KOPT-K1 (cell line): ENCODE measurements at regions not wholly inside any gene's neighbourhood (a gene's known extent, or its start where the extent isn't known, plus 50 kb on each side); places are given as distances from the start of the nearest gene placed in this dataset.

Source experiments
- H3K27ac ChIP-seq: fragments of 200-600 bp; sonication (generic); 2 replicates; pipeline ENCODE4 v1.5.1; 2016; ENCODE audit warnings: antibody characterized with exemption, mild to moderate bottlenecking, low read depth, low read length; ENCODE audit not compliant: poor library complexity, severe bottlenecking
- H3K36me3 ChIP-seq: fragments of 200-600 bp; sonication (generic); 2 replicates; pipeline ENCODE4 v1.5.1; 2017; ENCODE audit warnings: antibody characterized with exemption, mild to moderate bottlenecking, low read length, moderate library complexity; ENCODE audit not compliant: insufficient read depth
- H3K9me3 ChIP-seq: fragments of 200-600 bp; sonication (generic); 2 replicates; pipeline ENCODE4 v1.5.1; 2017; ENCODE audit warnings: antibody characterized with exemption, low read length, mild to moderate bottlenecking; ENCODE audit not compliant: insufficient read depth, poor library complexity, severe bottlenecking

GRCh38 chr10:78813526-78813925 lies 255.2 kb upstream of the ZMIZ1 start:
- no peak overlapping the region for H3K27ac ChIP-seq
- H3K9me3 ChIP-seq = no peaks in the 10 kb centered on the region
- no peaks in the 10 kb centered on the region for H3K36me3 ChIP-seq

GRCh38 chr10:78813998-78814399 lies 254.8 kb upstream of the ZMIZ1 start:
- no peaks in the 10 kb centered on the region for H3K36me3 ChIP-seq
- H3K9me3 ChIP-seq = no peaks in the 10 kb centered on the region
- H3K27ac ChIP-seq = no peak overlapping the region

- no peaks in the 10 kb centered on the region for H3K36me3 ChIP-seq
- no peak overlapping the region for H3K27ac ChIP-seq
- no peaks in the 10 kb centered on the region for H3K9me3 ChIP-seq
These were observed 254.4 kb upstream of the ZMIZ1 start for GRCh38 chr10:78814407-78814806.

DNA sequence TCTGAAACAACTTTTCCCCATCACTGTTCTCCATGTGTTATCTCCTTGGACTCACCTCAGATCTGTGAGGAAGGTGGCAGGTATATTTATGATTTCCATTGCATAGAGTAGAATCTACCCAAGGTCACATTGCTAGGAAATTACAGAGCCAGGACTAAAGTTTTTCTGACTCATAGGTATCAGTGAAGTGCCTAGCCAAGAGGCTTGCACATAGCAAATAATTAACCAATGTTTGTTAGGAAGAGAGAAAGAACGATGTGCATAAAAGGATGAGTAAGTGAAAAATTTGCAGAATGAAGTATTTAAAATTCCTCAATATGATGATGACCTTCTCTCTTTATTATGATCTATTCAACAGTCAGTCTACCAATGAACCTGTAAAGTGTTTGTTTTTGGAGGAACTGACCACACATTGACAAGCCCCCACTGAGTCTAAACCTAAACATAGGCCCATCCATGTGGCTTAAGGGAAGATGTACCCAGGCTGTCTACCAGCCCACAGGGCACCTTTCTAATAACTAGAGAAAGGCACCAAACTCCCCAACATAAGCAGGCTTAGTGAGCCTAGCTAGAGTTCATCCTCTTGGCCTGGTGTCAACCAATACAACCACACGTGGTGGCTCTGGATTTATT lies 252.9 kb upstream of the ZMIZ1 start:
- Histone ChIP-seq H3K27ac (no peak overlapping the region), H3K36me3 (no peaks in the 10 kb centered on the region), H3K9me3 (no peaks in the 10 kb centered on the region)

DNA sequence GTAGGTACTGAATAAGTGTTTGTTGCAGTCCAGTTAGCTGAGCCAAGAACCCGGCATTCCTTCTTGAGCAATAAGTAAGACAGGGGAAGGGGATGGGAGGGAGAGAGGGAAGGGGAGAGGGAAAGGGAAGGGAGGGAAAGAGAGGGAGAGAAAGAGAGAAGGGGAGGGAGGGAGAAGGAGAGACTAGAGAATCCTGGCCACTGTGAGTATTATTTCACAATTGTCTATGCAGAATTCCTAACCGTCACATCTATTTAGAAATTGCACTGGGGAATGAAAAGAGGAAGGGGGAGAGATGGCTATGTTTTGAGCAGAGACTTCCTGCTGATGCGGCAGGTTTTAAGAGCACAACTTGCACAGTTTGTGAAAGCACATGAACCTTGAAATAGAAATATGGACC lies 251.4 kb upstream of the ZMIZ1 start:
- peaks cover 2% of the 10 kb centered on the region for H3K9me3 ChIP-seq
- no peak overlapping the region for H3K27ac ChIP-seq
- H3K36me3 ChIP-seq = no peaks in the 10 kb centered on the region

- peaks cover 6% of the 10 kb centered on the region for H3K9me3 ChIP-seq
- H3K27ac ChIP-seq = no peak overlapping the region
- H3K36me3 ChIP-seq = no peaks in the 10 kb centered on the region
These were observed 251.0 kb upstream of the ZMIZ1 start for GRCh38 chr10:78817804-78818203.

GRCh38 chr10:78819361-78820006 lies 249.3 kb upstream of the ZMIZ1 start:
- Histone ChIP-seq H3K9me3 (peaks cover 11% of the 10 kb centered on the region), H3K27ac (no peak overlapping the region), H3K36me3 (no peaks in the 10 kb centered on the region)

DNA sequence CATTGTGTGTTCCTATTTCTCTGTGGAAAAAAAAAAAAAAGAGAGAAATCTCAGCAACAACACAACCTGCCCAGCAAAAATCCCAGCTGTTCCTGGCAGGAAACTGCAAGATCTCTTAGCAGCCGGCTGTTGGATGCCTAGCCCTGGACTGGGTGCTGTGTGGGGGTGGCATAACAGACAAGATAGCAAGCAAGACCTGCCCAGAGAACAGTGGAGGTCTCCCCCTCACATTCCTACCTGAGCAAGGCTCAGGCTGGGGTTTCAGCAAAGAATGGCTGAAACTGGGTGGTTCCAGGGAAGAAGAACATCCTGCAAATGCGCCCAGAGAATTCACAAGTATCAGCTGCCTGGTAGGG lies 248.8 kb upstream of the ZMIZ1 start:
- H3K9me3 ChIP-seq = peaks cover 11% of the 10 kb centered on the region
- no peak overlapping the region for H3K27ac ChIP-seq
- no peaks in the 10 kb centered on the region for H3K36me3 ChIP-seq

DNA sequence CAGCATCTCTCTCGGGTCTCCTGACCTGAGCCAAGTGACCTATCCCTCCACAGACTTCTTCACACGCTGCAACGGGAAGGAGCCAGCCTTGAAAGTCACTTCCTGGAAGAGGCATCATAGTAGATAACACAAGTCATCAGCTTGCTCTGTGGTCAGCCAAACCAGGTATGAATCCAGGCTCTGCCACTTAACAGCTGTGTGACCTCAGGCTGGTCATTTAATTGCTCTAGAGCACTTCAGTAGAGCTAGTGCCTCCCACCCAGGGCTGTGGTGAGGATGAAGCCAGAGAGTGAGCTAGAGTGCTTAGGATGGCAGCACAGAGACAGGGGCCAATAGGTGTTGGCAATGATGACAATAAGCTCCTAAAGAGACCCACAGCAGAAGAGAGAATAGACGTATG lies 247.7 kb upstream of the ZMIZ1 start:
- peaks cover 11% of the 10 kb centered on the region for H3K9me3 ChIP-seq
- no peaks in the 10 kb centered on the region for H3K36me3 ChIP-seq
- no peak overlapping the region for H3K27ac ChIP-seq

- Histone ChIP-seq H3K9me3 (peaks cover 21% of the 10 kb centered on the region), H3K27ac (no peak overlapping the region), H3K36me3 (no peaks in the 10 kb centered on the region)
These were observed 239.9 kb upstream of the ZMIZ1 start for GRCh38 chr10:78828647-78829539.

DNA sequence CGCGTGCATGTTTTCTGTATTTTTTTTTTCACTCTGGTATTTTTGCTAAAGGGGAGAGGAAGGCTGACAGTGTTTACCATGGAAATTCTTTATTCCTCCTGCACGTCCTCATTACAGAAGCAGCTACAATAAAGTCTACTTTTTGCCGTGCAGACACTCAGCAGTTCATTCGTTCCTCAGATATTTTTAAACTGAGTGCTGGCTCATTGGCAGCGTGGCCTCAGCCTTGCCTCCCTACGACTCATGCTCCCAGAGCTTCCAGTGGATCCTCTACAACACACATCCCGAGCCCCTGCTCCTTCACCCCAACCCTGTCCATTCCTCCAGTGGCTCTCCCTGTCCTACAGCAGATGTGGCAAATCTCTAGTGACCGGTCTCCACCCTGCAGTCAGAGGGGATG lies 239.2 kb upstream of the ZMIZ1 start:
- Histone ChIP-seq H3K36me3 (no peaks in the 10 kb centered on the region), H3K27ac (no peak overlapping the region), H3K9me3 (peaks cover 27% of the 10 kb centered on the region)

DNA sequence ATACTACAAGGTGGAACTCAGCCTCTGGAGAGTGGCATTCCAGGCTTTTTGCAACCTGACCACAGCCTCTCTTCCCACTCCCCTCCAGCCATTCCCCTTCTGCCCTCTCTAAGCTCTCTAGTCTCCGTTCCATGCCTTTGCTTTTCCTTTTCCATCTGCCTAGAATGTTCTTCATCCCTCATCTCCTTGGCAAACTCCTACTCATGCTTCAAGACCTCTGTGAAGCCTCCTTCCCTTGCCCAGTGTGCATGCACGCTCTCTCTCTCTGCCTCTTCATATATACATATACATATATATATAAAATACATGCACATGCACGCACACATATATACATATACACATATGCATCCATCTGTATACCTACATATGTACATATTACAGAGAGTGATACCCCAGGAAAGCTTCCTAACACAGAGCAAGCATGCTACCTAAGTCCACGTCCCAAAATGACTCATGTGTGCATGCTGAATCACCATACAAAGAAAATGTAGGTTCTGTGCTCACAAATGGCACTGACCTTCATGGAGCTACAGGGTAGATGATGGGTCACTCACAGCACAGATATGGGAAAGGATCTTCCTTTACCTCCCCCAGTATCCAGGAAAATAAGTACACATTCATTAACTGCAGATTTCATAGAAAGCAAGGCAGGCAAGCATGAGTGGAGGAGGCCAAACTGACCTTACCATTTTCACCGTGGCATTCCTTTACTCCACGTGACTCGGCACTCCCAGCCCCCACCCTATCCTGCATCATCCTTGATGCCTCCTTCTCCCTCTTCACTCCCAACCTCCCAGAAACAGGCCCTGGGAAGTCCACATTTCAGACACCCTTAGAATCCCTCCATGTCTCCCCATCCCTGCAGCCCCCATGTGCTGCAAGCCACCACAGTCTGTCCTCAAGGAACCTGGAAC lies 238.4 kb upstream of the ZMIZ1 start:
- Histone ChIP-seq H3K36me3 (no peaks in the 10 kb centered on the region), H3K27ac (no peak overlapping the region), H3K9me3 (peaks cover 31% of the 10 kb centered on the region)

- Histone ChIP-seq H3K9me3 (peaks cover 34% of the 10 kb centered on the region), H3K36me3 (no peaks in the 10 kb centered on the region), H3K27ac (no peak overlapping the region)
These were observed 237.8 kb upstream of the ZMIZ1 start for GRCh38 chr10:78830976-78831375.

- Histone ChIP-seq H3K27ac (no peak overlapping the region), H3K36me3 (no peaks in the 10 kb centered on the region), H3K9me3 (peaks cover 34% of the 10 kb centered on the region)
These were observed 237.3 kb upstream of the ZMIZ1 start for GRCh38 chr10:78831461-78831860.

- H3K27ac ChIP-seq = no peak overlapping the region
- H3K36me3 ChIP-seq = no peaks in the 10 kb centered on the region
- H3K9me3 ChIP-seq = peaks cover 34% of the 10 kb centered on the region
These were observed 236.5 kb upstream of the ZMIZ1 start for GRCh38 chr10:78832281-78832680.
